HUDEP-2 (cell line): ENCODE measurements at regions not wholly inside any gene's neighbourhood (a gene's known extent, or its start where the extent isn't known, plus 50 kb on each side); places are given as distances from the start of the nearest gene placed in this dataset.
"Not testable (repeated sequence)": the region's sequence is repeated elsewhere in the genome, so short reads cannot be mapped to it uniquely, and the experiment has no call there.

ENCODE experiments used
- DNase-seq, 76 experiments: peaks; one replicate each; lab custom pipeline; 2025; ENCODE audit not compliant: unreplicated experiment in 76 of 76; lab: John Stamatoyannopoulos, UW

- DNase-seq, result no peak
These were observed 297.3 kb downstream of the GUCY2F start for GRCh38 chrX:109184506-109185139.

- no peak for DNase-seq
These were observed 309.7 kb downstream of the GUCY2F start for GRCh38 chrX:109172091-109172602.

DNA sequence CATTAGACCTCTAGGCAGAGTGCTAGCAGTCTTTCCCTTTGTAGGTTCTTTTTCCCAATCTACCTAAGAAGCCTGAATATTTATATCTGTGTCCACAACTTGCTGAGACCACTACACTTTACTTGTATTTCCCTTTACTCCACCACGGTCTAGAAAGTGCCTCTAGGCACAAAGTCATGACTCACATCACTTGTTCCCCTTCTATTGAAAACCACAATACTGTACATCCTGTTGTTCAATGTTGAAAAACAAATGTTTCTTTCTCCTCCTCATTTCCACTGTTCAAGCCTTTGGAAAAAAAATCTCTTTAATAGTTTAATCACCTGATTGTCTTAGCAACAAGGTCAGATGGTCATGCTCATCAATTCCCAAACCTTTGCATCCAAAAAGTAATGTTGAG lies 326.7 kb downstream of the GUCY2F start:
- DNase-seq, result no peak

- DNase-seq, result not testable (repeated sequence)
These were observed 337.7 kb downstream of the GUCY2F start for GRCh38 chrX:109144173-109144572.

DNA sequence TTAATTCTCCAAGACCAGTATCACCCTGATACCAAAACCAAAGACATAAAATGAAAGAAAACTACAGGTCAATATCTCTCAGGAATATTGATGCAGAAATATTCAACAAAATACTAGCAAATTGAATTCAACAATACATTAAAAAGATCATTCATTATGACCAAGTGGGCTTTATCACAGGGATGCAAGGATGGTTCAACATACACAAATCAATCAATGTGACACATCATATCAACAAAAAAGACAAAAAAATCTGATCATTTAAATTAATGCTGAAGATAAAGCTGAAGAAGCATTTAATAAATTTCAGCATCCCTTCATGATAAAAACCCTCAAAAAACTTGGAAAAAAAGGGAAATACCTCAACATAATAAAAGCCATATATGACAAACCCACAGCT lies 341.4 kb downstream of the GUCY2F start:
- no peak for DNase-seq

GRCh38 chrX:109134777-109135176 lies 347.1 kb downstream of the GUCY2F start:
- no peak for DNase-seq

- DNase-seq, result no peak
These were observed 356.6 kb downstream of the GUCY2F start for GRCh38 chrX:109125304-109125703.

DNA sequence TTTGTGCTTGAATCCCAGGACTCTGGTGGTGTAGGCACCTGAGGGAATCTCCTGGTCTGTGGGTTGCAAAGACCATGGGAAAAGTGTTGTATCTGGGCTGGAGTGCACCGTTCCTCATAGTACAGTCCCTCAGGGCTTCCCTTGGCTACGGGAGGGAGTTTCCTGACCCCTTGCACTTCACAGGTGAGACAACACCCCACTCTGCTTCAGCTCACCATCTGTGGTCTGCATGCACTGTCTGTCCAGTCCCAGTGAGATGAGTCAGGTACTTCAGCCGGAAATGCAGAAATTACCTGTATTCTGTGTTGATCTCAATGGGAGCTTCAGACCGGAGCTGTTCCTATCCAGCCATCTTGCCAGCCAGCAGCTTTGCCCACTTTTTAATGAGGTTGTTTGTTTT lies 353.0 kb upstream of the IRS4 start:
- no peak for DNase-seq

DNA sequence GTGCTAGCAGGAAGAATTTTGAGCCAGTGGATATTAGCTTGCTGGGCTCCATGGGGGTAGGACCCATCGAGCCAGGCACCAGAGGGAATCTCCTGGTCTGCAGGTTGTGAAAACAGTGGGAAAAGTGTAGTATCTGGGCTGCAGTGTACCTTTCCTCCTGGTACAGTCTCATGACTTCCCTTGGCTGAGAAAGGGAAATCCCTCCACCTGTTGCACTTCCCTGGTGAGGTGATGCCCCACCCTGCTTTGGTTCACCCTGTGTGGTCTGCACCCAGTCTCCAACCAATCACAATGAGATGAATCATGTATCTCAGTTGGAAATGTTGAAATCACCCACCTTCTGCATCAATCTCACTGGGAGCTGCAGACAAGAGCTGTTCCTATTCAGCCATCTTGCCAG lies 341.4 kb upstream of the IRS4 start:
- DNase-seq, result no peak

- DNase-seq, result not testable (repeated sequence)
These were observed 317.8 kb upstream of the IRS4 start for GRCh38 chrX:109054181-109054581.

DNA sequence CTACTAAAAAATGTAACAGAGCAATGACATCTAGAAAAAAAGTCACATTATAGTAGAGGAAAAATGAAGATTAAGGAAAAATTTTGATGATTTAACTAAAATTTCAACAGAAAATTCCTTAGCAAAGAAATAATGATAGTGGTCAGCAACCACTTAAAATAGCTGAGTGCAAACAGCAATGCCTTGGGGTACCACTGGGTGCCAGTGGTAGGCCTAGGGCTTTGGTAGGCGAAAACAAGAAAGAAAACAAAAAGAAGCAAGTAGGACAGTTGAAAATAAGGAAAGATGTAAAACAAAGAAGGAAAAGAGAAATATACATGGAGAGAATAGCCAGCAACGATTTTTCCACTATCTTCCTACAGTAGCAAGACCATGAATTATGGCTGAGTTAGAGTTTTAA lies 313.5 kb upstream of the IRS4 start:
- DNase-seq, result no peak

DNA sequence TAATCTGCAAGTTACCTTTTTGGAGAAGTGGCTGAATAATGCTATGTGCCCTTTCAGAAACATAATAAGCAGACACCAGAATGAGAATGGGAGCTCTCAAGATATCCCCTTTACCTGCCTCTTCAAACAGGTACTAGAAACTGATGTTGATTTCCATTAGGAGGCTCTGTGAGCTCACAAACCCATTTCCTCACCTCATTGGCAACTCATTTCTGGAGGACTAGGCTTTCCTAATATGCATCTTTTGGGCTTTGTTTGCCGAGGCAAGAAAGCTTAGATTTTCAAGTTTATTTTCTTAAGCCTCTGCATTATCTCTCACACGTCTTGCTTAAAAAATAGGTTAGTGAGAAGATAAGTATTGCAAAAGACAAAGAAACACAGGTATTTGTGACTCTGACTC lies 313.1 kb upstream of the IRS4 start:
- DNase-seq, result no peak

GRCh38 chrX:109040057-109040456 lies 303.7 kb upstream of the IRS4 start:
- no peak for DNase-seq

- no peak for DNase-seq
These were observed 300.3 kb upstream of the IRS4 start for GRCh38 chrX:109036624-109037023.

DNA sequence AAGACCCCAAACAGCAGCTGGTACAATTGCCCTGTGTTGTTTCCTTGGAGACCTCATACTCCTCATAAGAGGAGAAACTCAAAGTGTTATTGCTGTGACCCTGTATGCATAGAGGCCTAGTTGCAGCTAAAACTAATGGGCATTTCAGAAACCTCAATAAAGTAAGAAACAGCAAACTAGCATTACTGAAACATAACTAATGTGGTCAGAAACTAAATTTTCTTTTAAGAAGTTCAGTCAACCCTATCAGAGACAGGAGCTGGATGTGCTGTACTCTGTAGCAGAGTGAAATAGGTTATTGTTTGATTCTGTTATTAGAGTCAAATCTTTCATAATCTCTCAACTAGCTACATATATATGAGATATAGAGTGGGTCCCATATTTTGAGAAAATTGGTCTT lies 257.5 kb upstream of the IRS4 start:
- no peak for DNase-seq

GRCh38 chrX:108972899-108973298 lies 236.5 kb upstream of the IRS4 start:
- not testable (repeated sequence) for DNase-seq

- no peak for DNase-seq
These were observed 210.8 kb upstream of the IRS4 start for GRCh38 chrX:108947205-108947604.

- DNase-seq, result no peak
These were observed 210.2 kb upstream of the IRS4 start for GRCh38 chrX:108946531-108946930.

DNA sequence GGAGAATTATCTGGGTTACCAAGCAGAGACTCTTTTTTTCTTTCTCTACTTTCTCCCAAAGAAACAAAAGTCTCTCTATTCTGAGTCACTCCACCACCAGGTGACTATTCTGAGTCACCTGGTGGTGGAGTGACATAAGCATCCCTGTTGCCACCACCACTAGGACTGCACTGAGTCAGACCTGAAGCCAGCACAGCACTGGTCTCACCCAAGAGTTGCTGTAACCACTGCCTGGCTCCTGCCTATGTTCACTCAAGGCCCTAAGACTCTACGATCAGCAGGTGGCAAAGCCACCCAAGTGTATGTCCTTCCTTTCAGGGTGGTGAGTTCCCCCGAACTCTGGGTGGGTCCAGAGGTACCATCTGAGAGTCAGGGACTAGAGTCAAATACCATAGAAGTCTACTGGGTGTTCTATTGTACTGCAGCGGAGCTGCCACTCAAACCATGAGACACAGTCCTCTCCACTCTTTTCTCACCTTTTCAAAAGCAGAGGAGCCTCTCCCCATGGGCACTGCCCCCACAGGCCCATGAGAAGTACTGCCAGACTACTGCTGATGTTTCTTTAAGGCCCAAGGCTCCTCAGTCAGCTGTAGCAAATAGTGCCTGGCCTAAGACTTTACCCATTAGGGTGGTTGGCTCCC lies 209.6 kb upstream of the IRS4 start:
- DNase-seq, result no peak

GRCh38 chrX:108914791-108915190 lies 178.4 kb upstream of the IRS4 start:
- no peak for DNase-seq

DNA sequence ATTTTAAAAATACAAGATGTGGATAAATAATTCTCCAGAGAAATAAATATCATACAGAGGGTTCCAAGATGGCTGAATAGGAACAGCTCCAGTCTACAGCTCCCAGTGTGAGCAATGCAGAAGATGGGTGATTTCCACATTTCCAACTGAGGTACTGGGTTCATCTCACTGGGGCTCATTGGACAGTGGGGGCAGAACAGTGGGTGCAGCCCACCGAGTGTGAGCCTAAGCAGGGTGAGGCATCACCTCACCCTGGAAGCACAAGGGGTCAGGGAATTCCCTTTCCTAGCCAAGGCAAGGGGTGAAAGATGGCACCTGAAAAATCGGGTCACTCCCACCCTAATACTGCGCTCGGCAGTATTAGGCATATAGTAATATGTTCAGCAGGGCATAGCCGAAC lies 167.5 kb upstream of the IRS4 start:
- DNase-seq, result not testable (repeated sequence)

- DNase-seq, result no peak
These were observed 164.0 kb upstream of the IRS4 start for GRCh38 chrX:108900333-108900732.
